GM18907 (cell line): ENCODE measurements at regions not wholly inside any gene's neighbourhood (a gene's known extent, or its start where the extent isn't known, plus 50 kb on each side); places are given as distances from the start of the nearest gene placed in this dataset.
"Not testable (repeated sequence)": the region's sequence is repeated elsewhere in the genome, so short reads cannot be mapped to it uniquely, and the experiment has no call there.

Source experiments
- ATAC-seq: cut with Tn5 transposase; IDR thresholded peaks from one replicate; pipeline ENCODE4 v1.9.1; 2021; ENCODE audit warnings: mild to moderate bottlenecking, moderate library complexity; ENCODE audit not compliant: unreplicated experiment

- peak; percentile 100 for ATAC-seq
Observed at GRCh38 chr11:104705490-104706190, 192.6 kb downstream of the CASP12 start.

- ATAC-seq, result no peak
Observed at GRCh38 chr11:104704888-104705287, 193.4 kb downstream of the CASP12 start.

GRCh38 chr11:104704146-104704830, 194.0 kb downstream of the CASP12 start:
- ATAC-seq, result no peak

GRCh38 chr11:104700609-104701008, 197.7 kb downstream of the CASP12 start:
- ATAC-seq, result no peak

- ATAC-seq, result no peak
Observed at GRCh38 chr11:104699981-104700380, 198.3 kb downstream of the CASP12 start.

GRCh38 chr11:104695065-104695463, 203.2 kb downstream of the CASP12 start:
- ATAC-seq, result no peak

- ATAC-seq, result no peak
Observed at GRCh38 chr11:104694259-104695064, 203.8 kb downstream of the CASP12 start.

GRCh38 chr11:104692751-104693150, 205.5 kb downstream of the CASP12 start:
- no peak for ATAC-seq

- no peak for ATAC-seq
Observed at GRCh38 chr11:104691129-104691528, 207.1 kb downstream of the CASP12 start.

- ATAC-seq, result no peak
Observed at GRCh38 chr11:104690241-104690640, 208.0 kb downstream of the CASP12 start.

GRCh38 chr11:104688731-104689130, 209.5 kb downstream of the CASP12 start:
- ATAC-seq, result no peak

- ATAC-seq, result no peak
Observed at GRCh38 chr11:104682206-104682605, 216.1 kb downstream of the CASP12 start.

GRCh38 chr11:104679258-104679657, 219.0 kb downstream of the CASP12 start:
- ATAC-seq, result no peak

- ATAC-seq, result no peak
Observed at GRCh38 chr11:104678408-104678807, 219.9 kb downstream of the CASP12 start.

GRCh38 chr11:104677069-104677468, 221.2 kb downstream of the CASP12 start:
- ATAC-seq, result not testable (repeated sequence)

GRCh38 chr11:104672897-104673296, 225.4 kb downstream of the CASP12 start:
- no peak for ATAC-seq

- ATAC-seq, result no peak
Observed at GRCh38 chr11:104668797-104669463, 229.3 kb downstream of the CASP12 start.

- no peak for ATAC-seq
Observed at GRCh38 chr11:104666624-104667023, 231.6 kb downstream of the CASP12 start.

- ATAC-seq, result no peak
Observed at GRCh38 chr11:104665641-104666040, 232.6 kb downstream of the CASP12 start.

GRCh38 chr11:104663190-104664140, 234.8 kb downstream of the CASP12 start:
- no peak for ATAC-seq
